GM06990 (cell line): ENCODE measurements at regions not wholly inside any gene's neighbourhood (a gene's known extent, or its start where the extent isn't known, plus 50 kb on each side); places are given as distances from the start of the nearest gene placed in this dataset.

Source experiments
- DNase-seq: peaks from one replicate; pipeline ENCODE4 v3.0.0-alpha.2; 2011; ENCODE audit not compliant: insufficient read length; ENCODE audit errors: extremely low read depth
- H3K27me3 ChIP-seq: replicated peaks from 2 replicates; pipeline ENCODE4 v1.6.0; 2011; ENCODE audit warnings: low read length; ENCODE audit not compliant: control insufficient read depth, insufficient read depth
- H3K36me3 ChIP-seq: 2 replicates; pipeline ENCODE4 v1.5.1; 2011; ENCODE audit warnings: low read length; ENCODE audit not compliant: control insufficient read depth, insufficient read depth
- H3K4me3 ChIP-seq: replicated peaks from 2 replicates; pipeline ENCODE4 v1.5.1; 2011; ENCODE audit warnings: low read depth, mild to moderate bottlenecking, control low read depth, low read length
- CTCF ChIP-seq: IDR thresholded peaks from 2 replicates; pipeline ENCODE4 v1.5.1; 2011; ENCODE audit warnings: low read length, control low read depth, mild to moderate bottlenecking, inconsistent platforms; ENCODE audit not compliant: insufficient read depth, poor library complexity, severe bottlenecking

GRCh38 chr3:68123231-68123630, 468.8 kb upstream of the SUCLG2 start:
- no peak for TF ChIP-seq CTCF
- Histone ChIP-seq H3K36me3 (no peaks in the 10 kb centered on the region), H3K27me3 (no peaks in the 10 kb centered on the region), H3K4me3 (no peak overlapping the region)
- no peak for DNase-seq

GRCh38 chr3:68121287-68121686, 466.9 kb upstream of the SUCLG2 start:
- no peak for DNase-seq
- Histone ChIP-seq H3K36me3 (no peaks in the 10 kb centered on the region), H3K27me3 (no peaks in the 10 kb centered on the region), H3K4me3 (no peak overlapping the region)
- no peak for TF ChIP-seq CTCF

DNA sequence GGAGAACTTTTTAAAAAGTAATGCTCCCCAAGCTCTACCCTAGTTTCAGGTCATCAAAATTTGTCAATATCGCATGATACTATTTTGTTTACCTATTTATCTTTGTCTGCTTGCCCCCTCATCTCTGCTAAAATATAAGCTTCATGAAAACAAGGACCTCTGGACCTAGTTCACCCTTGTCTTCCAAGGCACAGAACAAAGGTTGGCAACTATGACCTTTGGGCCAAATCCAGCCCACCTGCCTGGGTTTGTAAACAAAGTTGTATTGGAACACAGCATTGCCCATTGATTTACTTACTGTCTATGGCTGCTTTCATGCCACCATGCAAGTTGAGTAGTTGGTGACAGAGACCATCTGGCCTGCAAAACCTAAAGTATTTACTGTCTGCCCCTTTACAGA, 462.2 kb upstream of the SUCLG2 start:
- Histone ChIP-seq H3K27me3 (no peaks in the 10 kb centered on the region), H3K36me3 (no peaks in the 10 kb centered on the region), H3K4me3 (no peak overlapping the region)
- no peak for DNase-seq
- TF ChIP-seq CTCF = no peak

GRCh38 chr3:68103811-68104210, 449.4 kb upstream of the SUCLG2 start:
- H3K36me3 ChIP-seq = no peaks in the 10 kb centered on the region
- no peak for TF ChIP-seq CTCF
- H3K27me3 ChIP-seq = no peaks in the 10 kb centered on the region
- H3K4me3 ChIP-seq = no peak overlapping the region
- no peak for DNase-seq

- Histone ChIP-seq H3K36me3 (no peaks in the 10 kb centered on the region), H3K27me3 (no peaks in the 10 kb centered on the region), H3K4me3 (no peak overlapping the region)
- no peak for TF ChIP-seq CTCF
- no peak for DNase-seq
Measured at GRCh38 chr3:68090571-68090970, 436.2 kb upstream of the SUCLG2 start.

- no peak for TF ChIP-seq CTCF
- Histone ChIP-seq H3K4me3 (no peak overlapping the region), H3K27me3 (no peaks in the 10 kb centered on the region), H3K36me3 (no peaks in the 10 kb centered on the region)
- no peak for DNase-seq
Measured at GRCh38 chr3:68089572-68090011, 435.2 kb upstream of the SUCLG2 start.
